GM19372 (cell line): ENCODE measurements at regions not wholly inside any gene's neighbourhood (a gene's known extent, or its start where the extent isn't known, plus 50 kb on each side); places are given as distances from the start of the nearest gene placed in this dataset.
"Not testable (repeated sequence)": the region's sequence is repeated elsewhere in the genome, so short reads cannot be mapped to it uniquely, and the experiment has no call there.

Source experiments
- ATAC-seq: cut with Tn5 transposase; IDR thresholded peaks from one replicate; pipeline ENCODE4 v1.9.1; 2021; ENCODE audit warnings: mild to moderate bottlenecking, low read depth, moderate library complexity; ENCODE audit not compliant: unreplicated experiment

DNA sequence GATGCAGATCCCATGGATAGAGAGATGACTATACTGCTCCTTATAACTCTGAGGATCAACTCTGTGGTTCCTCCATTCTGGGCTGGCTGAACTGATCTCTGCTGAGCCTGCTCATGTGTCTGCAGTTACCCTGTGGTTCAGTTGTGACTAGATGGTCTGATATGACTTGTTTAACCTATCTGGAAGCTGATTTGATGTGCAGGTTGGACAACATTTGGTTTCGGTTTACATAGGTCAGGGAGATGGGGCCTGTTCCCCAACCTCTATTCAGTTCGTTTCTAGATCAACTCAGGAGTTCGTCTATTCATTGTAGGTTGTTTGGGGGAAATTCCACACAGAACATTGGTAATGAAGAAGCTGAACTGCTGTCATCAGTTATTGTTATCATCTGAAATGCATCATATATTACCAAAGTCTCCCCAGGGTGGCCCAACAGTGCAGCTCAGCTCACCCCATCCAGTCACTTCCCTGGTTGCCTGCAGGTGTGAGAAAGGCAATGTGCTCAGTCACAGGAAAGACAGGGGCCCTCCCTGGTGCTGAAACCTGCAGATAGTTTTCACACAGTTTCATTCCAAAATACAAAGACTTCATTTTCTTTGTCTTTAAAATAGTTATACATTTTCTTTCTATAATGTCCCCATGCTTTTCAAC is 415.0 kb downstream of the RPIA start:
- ATAC-seq = not testable (repeated sequence)

DNA sequence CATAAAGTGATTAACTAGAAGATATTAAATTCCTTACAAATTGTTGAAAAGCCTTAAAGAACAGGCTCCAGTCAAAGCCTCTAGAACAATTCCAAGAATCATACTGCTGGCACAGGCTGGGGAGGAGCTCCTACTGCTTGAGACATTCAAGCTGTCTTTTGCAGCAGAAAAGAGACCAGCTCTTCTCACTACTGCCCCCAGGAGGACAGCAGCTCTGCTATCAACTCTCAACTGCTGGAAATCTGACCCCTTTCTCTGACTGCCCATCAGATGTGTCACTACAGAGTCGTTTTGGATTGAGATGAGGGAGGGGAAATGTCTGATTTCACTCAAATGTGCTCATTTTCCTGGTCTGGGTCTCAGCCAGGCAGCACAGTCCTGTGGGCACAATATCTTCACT is 421.0 kb downstream of the RPIA start:
- ATAC-seq = not testable (repeated sequence)

DNA sequence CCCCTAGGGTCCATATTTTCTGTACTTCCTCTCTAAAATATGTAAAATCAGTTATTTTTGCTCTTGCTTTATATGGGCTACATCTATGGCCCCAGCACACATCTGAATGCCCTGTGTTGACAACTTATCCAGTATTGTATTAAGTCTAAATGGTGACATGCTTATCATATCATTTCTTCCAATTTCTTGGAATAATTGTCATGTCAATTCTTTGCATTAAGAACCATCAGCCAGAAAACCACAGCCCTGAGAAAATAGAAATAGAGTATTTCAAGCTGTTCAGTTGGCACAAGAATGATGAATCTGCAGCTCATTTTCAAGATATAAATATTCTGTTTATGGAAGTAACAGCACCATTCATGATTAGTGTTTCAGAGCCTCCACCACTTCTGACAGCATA is 421.8 kb downstream of the RPIA start:
- not testable (repeated sequence) for ATAC-seq

DNA sequence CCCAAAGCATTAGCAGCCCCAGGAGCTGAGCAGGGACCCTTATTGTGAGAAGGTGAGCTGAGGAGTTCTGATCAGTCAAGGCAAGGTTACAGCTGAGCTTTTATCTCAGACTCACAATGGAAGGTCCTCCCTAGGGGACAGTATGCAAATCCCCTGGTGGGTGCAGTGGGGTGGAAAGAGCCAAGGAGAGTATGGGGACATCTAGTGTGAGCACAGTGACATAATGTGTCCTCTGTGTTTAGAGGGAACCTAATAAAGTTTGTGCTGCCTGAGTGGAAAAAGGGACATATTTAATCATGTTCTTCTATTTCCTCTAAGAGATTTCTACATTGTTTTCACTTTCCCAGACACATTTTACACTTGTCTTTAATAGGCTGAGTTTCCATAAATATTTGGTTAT is 438.0 kb downstream of the RPIA start:
- ATAC-seq = not testable (repeated sequence)

DNA sequence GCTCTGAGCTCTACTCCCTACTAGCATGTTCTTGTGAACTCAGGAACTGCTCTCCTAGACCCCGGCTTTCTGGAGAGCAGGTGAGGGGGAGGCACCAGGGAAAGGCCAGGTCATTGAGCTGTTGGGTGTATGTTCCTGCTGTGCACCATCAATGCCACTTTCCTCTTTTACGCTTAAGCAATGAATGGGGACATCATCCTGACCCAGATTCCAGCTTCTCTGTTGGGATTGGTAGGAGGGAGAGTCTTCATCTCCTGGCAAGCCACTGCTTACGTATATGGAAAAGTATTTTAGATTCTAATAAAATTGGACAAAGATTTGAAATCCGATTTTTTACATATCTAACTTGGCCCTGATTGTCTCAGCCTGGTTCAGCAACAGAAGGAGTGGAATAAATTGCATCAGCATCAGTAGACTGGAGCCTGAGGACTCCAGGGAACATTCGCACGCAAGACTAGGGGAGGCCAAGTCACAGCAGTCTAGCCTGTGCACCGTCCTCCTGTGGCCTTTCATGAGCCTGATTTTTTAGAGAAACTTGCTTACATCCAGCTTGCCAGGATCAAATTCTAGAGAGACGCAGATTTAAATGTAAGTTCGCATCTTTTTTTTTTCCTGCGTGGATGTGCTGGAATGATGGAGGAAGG is 439.3 kb downstream of the RPIA start:
- ATAC-seq = not testable (repeated sequence)

DNA sequence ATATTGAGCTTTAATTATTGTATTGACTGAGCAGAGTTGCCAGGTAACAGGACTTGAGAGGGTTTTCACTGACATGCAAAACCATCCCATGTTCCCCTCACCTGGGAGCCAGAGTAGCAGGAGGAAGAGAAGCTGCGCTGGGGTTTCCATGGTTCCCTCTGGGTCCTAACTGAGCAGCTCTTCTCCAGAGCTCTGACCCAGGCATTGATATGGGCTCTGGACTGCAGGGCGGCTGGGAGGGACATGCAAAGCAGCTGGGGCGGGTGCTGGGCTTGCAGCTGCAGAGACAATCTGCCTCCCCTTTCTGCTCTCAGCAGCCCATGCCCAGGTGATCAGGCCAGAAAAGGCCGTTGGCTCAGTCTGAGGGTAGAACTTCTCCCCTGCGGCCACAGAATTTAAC is 451.5 kb downstream of the RPIA start:
- ATAC-seq = not testable (repeated sequence)

DNA sequence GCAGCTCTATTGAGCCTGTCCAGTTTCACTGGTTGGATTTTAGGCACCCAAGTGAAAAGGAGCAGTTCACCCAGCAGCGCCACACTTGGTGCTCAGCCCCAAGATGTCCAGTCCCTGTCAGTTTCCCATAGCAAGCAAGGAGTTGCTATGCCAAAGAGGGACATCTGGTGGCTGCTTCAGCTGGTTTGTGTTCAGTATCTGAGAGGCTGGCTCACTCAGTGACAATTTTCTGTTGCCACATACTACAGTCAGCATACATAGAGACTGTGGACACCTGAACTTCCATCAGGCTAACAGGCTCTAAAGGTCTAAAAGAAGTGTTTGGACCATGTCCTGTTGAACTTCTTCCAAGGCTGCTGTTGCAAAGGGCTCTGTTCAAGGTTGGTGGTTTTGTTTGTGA is 453.9 kb downstream of the RPIA start:
- not testable (repeated sequence) for ATAC-seq

DNA sequence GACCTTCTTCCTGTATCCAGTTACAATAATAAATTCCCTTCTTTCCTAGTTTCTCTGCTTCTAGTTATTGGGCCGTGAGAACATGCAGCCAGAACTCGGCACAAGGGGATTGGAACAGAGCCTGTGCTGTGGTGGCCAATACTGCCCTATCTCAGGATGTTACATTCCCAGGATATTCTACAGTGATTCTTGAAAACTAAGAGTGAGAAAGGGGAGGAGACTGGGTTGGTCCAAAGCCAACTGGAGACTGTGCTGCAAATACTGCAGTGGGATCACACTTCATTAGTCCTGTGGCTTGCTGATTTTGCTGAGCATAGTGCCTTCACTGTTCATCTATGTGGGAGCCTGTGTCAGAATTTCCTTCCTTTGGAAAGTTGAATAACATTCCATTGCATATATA is 456.8 kb downstream of the RPIA start:
- ATAC-seq = not testable (repeated sequence)

DNA sequence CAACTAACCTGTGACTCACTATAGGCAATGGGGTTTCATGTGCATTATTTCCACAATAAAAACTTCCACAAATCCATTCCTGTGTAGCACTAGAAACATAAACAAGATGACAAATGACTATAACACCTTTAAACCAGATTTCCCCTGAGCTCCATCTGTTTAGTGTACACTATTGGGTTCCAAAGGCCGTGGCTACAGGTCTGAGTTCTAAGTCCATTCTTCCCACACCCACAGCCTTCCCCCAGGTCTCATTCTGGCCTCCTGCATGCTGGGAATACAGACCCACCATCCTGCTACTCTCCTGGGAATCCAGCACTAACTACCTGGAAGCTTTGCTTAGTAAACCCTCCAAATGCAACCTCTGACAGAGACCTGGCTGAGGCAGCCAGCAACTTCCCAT is 460.2 kb downstream of the RPIA start:
- ATAC-seq = not testable (repeated sequence)

DNA sequence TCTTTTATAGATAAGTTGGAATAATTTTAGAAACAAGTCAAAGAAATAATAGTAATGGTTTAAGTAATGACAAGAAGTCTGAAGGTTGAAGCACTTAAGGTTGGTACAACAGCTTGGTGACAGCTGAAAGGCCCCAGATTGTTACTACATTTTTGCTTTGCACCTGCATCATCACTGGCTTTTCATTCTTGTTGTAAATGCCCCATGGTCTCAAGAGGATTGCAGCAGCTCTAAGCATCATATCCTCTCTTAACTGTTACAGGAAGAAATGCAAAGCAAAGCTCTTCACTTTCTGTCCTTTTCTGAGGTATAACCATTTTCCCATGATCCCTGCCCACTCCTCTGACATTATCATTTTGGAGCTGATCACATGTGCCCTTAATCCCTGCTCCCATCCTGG is 461.0 kb downstream of the RPIA start:
- ATAC-seq = not testable (repeated sequence)

DNA sequence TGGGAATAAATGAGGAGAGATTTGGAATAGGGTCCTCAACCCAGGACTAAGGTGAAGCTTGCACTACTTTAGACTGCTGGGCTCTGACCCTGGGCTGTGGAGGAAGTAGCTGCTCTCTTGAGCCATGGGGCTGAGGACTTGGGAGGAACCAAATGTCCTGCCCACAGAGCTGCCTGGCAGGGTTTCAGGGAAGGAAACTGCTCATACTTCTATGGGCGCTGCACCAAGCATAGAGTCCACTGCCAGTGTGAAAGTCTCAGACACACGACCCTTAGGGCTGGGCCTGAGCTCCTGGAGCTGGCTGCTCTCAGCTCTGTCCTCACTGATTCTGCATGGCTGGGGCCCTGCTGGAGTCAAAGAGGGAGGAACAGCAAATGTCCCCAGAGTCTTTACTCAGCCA is 461.7 kb downstream of the RPIA start:
- ATAC-seq = not testable (repeated sequence)

DNA sequence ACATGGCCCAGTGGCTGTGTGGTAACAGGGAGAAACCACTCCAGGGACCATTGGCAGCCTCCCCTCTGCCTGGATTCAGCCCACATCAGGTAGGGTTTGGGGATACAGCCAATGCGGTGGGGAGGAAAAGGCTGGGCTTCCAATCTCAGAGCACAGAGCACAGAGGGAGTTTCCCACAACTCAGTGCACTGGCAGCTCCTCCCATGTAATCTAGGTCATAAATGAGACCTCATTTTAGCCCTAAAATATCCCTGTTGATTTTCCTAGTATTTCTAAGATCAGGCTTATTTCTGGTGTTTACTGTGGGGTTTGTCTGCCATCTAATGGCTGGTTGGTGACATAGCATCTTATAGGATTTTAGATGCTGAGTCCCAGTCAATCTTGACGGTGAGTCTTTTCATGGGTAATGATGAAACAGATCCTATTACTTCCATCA is 462.8 kb downstream of the RPIA start:
- ATAC-seq = not testable (repeated sequence)

DNA sequence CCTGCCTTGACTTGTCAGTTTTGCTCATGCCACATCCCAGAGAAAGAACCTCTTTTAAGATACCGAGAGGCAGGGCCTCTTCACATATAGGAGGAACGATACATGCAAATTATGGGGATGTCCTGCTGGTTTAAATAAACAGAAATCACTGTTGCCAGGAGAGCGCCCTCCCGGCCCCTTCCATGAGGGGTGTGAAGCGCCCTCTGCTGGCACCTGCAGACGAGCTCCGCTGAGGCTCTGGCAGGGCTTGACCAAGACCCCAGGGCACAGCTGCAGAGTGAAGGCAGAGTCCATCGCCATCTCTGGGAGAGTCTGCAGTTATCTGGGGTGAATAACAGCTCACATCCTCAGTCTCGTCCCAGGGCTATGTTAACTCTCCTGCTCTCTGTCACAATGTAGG is 468.8 kb downstream of the RPIA start:
- peak; percentile 81 for ATAC-seq

DNA sequence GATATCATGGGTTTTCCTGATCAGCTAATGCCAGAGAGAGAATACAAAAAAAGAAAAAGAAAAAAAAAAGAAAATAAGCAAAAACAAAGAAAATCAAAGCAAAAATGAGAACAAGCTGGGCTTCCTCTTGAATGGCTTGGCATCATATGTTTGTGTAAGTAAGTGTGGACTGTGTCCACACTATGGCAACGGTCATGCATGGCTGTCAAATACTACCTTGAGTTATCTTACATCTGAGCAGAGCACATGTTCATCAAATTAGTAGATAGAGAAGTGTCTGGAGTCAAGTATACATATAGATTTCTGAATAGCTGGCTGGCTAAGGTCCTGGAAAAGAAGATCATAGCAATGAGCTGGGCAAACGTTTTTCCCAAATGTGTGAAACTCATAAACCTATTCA is 470.2 kb downstream of the RPIA start:
- ATAC-seq = not testable (repeated sequence)

DNA sequence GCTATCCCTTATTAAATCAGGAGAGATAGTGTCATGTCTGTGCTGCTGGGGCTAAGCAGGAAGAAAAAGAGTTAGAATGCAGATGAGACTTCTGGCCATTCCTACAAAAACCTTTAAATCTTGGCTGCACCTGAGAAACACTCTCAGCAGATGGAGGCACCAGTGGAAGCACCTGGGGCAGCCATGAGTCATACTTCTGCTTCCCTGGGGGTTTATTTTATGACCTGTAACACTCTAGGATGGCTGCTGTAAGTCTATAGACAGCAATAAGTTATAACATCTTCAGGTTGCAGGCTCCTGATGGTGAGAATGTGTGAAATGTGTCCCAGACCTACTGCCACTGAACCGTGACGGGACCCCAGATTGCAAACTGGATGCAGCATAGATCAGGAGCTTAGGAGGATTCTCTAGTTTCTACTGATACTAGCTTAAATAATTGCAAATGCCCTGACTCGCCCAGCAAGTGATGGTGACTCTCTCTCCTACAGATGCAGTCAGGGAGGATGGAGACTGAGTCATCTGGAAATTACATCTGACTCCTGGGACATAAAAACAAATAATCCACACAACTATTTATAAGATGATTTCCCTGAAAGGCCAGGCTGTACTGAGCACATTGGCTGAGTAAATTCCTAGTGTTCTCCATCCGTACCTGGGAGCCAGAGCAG is 479.2 kb downstream of the RPIA start:
- ATAC-seq = not testable (repeated sequence)

DNA sequence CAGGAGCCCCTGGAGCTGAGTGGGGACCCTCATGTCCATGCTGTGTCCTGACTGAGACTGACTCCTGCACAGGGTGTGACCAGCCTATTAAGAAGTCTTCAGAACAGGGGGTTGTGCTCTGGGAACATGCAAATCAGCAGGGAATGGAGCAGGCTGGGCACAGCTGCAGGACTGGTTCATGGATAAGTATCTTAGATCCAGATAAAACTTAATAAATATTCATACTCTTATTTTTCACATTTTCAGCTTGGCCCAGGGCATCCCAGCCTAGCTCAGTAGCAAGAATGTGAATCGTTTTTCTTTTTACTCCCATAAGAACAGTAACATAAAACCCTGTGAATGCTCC is 479.7 kb downstream of the RPIA start:
- not testable (repeated sequence) for ATAC-seq

DNA sequence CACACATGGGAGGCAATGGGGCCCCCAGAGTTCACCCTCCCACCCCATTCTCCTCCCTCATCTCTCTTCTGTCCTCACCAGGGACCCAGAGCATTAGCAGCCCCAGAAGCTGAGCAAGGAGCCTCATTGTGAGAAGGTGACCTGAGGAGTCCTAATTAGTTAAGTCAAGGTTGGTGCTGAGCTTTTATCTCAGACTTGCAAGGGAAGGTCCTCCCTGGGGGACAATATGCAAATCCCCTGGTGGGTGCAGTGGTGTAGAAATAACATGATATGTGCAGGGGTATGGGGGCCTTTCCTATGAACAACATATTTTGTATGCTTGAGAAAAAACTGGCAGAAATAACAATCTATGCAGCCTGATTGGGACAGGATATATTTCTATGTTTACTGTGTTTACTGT is 485.5 kb downstream of the RPIA start:
- not testable (repeated sequence) for ATAC-seq

DNA sequence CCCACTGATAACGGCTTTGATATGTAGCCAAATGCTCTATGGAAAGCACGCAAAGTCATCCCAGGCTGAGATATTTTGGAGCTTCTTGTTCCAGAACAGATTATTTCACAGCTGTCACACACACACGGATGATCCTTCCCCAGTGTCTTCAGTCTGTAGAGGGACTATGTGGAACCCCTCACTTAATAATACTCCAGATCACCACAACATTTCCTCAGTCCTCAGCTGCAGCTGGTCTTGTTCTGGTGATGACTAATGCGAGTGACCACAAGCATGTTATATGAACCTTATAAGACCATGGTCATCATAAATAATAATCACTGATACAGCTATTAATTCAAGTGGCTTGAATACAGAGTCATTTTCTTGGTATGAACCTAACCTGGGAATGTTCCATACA is 490.7 kb downstream of the RPIA start:
- not testable (repeated sequence) for ATAC-seq

DNA sequence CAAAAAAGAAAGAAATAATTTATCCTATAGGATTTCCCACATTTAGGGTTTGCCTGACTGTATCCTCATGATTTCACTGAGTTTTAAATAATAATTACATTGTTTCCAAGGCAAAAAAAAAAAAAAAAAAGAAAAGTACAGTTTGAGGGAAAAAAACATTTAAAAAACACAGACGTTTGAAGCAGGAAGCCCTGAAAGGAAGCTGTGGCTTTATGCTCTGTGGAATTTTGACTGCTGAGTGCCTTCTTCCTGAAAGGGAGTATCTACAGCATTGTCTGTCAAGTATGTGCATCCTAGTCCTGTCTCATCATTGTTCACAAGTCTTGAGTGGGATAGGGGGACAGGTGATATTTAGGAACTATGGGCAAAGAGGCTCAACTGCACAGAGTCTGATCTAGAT is 493.3 kb downstream of the RPIA start:
- not testable (repeated sequence) for ATAC-seq

DNA sequence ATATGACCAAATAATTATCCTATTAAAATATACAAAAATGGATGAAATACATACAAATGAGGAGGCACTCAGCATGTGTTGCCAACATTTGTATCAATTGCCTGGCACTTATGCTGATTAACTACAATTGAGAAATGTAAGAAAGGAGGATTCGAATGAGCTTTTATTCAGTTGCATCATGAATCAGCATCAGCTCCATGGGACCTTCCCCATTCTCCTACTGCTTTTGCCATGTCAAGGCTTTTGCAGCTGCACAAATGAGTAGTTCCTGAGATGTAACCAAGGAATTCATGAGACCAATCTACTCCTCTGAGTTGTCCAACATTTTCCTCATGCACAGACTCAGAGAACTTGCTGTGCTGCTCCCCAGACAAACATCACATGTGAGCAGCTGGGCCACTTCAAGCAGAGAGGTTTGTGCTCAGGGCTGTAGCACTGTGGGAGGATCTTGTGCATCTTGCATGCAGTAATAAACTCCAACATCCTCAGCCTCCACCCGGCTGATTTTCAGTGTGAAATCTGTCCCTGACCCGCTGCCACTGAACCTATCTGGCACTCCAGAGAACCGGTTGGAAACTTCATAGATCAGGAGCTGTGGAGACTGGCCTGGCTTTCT is 504.3 kb downstream of the RPIA start:
- not testable (repeated sequence) for ATAC-seq

DNA sequence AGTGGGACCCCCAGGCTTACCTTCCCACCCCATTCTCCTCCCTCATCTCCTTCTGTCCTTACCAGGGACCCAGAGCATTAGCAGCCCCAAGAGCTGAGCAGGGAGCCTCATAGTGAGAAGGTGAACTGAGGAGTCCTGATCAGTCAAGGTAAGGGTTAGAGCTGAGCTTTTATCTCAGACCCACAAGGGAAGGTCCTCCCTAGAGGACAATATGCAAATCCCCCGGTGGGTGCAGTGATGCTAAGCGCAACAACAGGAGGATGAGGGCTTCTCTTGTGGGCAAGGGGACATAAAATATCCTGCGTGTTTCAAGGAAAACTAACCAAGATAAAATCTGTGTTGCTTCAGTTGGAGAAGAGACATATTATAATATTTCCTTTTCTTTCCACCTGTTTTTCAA is 505.2 kb downstream of the RPIA start:
- not testable (repeated sequence) for ATAC-seq
